GM12878 (cell line): ENCODE measurements at regions not wholly inside any gene's neighbourhood (a gene's known extent, or its start where the extent isn't known, plus 50 kb on each side); places are given as distances from the start of the nearest gene placed in this dataset.

Source experiments
- ATAC-seq: fragments of 200-7000 bp; cut with Tn5 transposase; 3 replicates; pipeline ENCODE4 v1.9.1; 2020; ENCODE audit warnings: mild to moderate bottlenecking, moderate library complexity
- BruUV-seq: library from RNA; stranded (reverse); fragments of 400-500 nt; replicated peaks from 2 replicates; lab custom pipeline; 2021; lab: Mats Ljungman, UMichigan
- CTCF ChIA-PET: fragments of 300-600 bp; sonication (Branson Sonifier 250); formaldehyde crosslinking; extraction: SDS; loops from one replicate; lab custom pipeline; 2021; ENCODE audit warnings: inconsistent platforms; lab: Yijun Ruan, JAX
- POLR2A ChIA-PET: fragments of 350-600 bp; formaldehyde crosslinking; extraction: SDS; loops from one replicate; lab custom pipeline; 2021; ENCODE audit warnings: inconsistent platforms; lab: Charles Lee
- RAD21 ChIA-PET: fragments of 300-600 bp; sonication (Branson Sonifier 250); formaldehyde crosslinking; loops from one replicate; lab custom pipeline; 2023; ENCODE audit warnings: antibody characterized with exemption; ENCODE audit not compliant: unreplicated experiment; lab: Charles Lee
- SMC1A ChIA-PET: fragments of 300-600 bp; sonication (Branson Sonifier 250); formaldehyde crosslinking; loops from one replicate; lab custom pipeline; 2023; ENCODE audit not compliant: unreplicated experiment, uncharacterized antibody; lab: Charles Lee
- DNase-seq: peaks from one replicate; pipeline ENCODE4 v3.0.0-alpha.2; 2011; ENCODE audit warnings: low read depth, low spot score
- FAIRE-seq: peaks from 3 replicates; lab custom pipeline; 2011; peaks lifted over from hg19 to GRCh38; lab: Jason Lieb, UNC
- H2AFZ ChIP-seq: 2 replicates; pipeline ENCODE4 v1.6.0; 2011; ENCODE audit warnings: low read depth, low read length, control low read depth; ENCODE audit not compliant: control insufficient read depth
- H3K27ac ChIP-seq: 2 replicates; pipeline ENCODE4 v1.5.1; 2011; ENCODE audit warnings: control low read depth; ENCODE audit not compliant: control insufficient read depth, insufficient read depth
- H3K27me3 ChIP-seq, 2 experiments: replicated peaks in 1 of 2; 2 replicates each; pipeline versions ENCODE4 v1.6.0 to v1.6.1; 2011; ENCODE audit warnings: low read length in 1 of 2; ENCODE audit not compliant: control insufficient read depth in 2 of 2, insufficient read depth in 2 of 2
- H3K36me3 ChIP-seq, 2 experiments: 2 replicates each; pipeline ENCODE4 v1.5.1; 2011; ENCODE audit warnings: low read length in 1 of 2; ENCODE audit not compliant: control insufficient read depth in 2 of 2, insufficient read depth in 2 of 2
- H3K4me1 ChIP-seq: 2 replicates; pipeline ENCODE4 v1.6.1; 2011; ENCODE audit warnings: mild to moderate bottlenecking, low read length, moderate library complexity, mixed read lengths; ENCODE audit not compliant: control insufficient read depth, insufficient read depth
- H3K4me2 ChIP-seq: 2 replicates; pipeline ENCODE4 v1.6.0; 2011; ENCODE audit warnings: control low read depth; ENCODE audit not compliant: control insufficient read depth, insufficient read depth
- H3K4me3 ChIP-seq: fragments of 200-600 bp; sonication (generic); 2 replicates; pipeline ENCODE4 v1.5.1; 2016
- H3K79me2 ChIP-seq: 2 replicates; pipeline ENCODE4 v1.6.0; 2011; ENCODE audit warnings: low read length; ENCODE audit not compliant: control insufficient read depth, insufficient read depth
- H3K9ac ChIP-seq: 2 replicates; pipeline ENCODE4 v1.8.0; 2011; ENCODE audit warnings: low read length, control low read depth, mixed read lengths; ENCODE audit not compliant: control insufficient read depth, insufficient read depth
- H3K9me3 ChIP-seq: replicated peaks from 3 replicates; pipeline ENCODE4 v1.5.1; 2011; ENCODE audit warnings: mild to moderate bottlenecking, low read length; ENCODE audit not compliant: control insufficient read depth, insufficient read depth
- H4K20me1 ChIP-seq: 2 replicates; pipeline ENCODE4 v1.6.0; 2011; ENCODE audit not compliant: control insufficient read depth, insufficient read depth
- BACH1 ChIP-seq: fragments of 450-650 bp; IDR thresholded peaks from 2 replicates; pipeline ENCODE4 v1.6.1; 2017; ENCODE audit warnings: mild to moderate bottlenecking, borderline replicate concordance
- CREB1 ChIP-seq: IDR thresholded peaks from 2 replicates; pipeline ENCODE4 v1.6.1; 2012; ENCODE audit warnings: low read depth, mild to moderate bottlenecking, inconsistent platforms
- ELK1 ChIP-seq: IDR thresholded peaks from 2 replicates; pipeline ENCODE4 v1.6.1; 2012; ENCODE audit warnings: low read depth, low read length, improper control_type of control experiment
- ESRRA ChIP-seq: IDR thresholded peaks from 2 replicates; pipeline ENCODE4 v1.6.1; 2012; ENCODE audit warnings: mild to moderate bottlenecking, low read length, improper control_type of control experiment
- FOXM1 ChIP-seq: IDR thresholded peaks from 2 replicates; pipeline ENCODE4 v1.6.1; 2012; ENCODE audit warnings: low read depth, mild to moderate bottlenecking, inconsistent platforms, low read length, moderate library complexity
- KAT2A ChIP-seq: conservative IDR thresholded peaks from 2 replicates; pipeline ENCODE4 v1.6.1; 2011; ENCODE audit warnings: low read depth, low read length; ENCODE audit not compliant: control insufficient read depth
- KLF5 ChIP-seq: fragments of 450-650 bp; IDR thresholded peaks from 2 replicates; pipeline ENCODE4 v1.6.1; 2014; ENCODE audit warnings: mild to moderate bottlenecking; ENCODE audit not compliant: partially characterized antibody
- MYB ChIP-seq: fragments of 150-350 bp; IDR thresholded peaks from 2 replicates; pipeline ENCODE4 v1.6.1; 2014; ENCODE audit warnings: mild to moderate bottlenecking, low read depth, low read length, borderline replicate concordance
- NFYA ChIP-seq: IDR thresholded peaks from 2 replicates; pipeline ENCODE4 v1.6.1; 2011; ENCODE audit warnings: low read depth, mild to moderate bottlenecking, low read length, improper control_type of control experiment, borderline replicate concordance
- NR2F1 ChIP-seq: fragments of 450-650 bp; conservative IDR thresholded peaks from 2 replicates; pipeline ENCODE4 v1.6.1; 2017; ENCODE audit warnings: mild to moderate bottlenecking
- ZBED1 ChIP-seq: IDR thresholded peaks from 2 replicates; pipeline ENCODE4 v1.6.1; 2016; ENCODE audit warnings: borderline replicate concordance
- ZNF274 ChIP-seq: IDR thresholded peaks from one replicate; pipeline ENCODE4 v1.8.0; 2011; ENCODE audit not compliant: insufficient read length, insufficient read depth
- ZNF592 ChIP-seq: fragments of 450-650 bp; IDR thresholded peaks from 2 replicates; pipeline ENCODE4 v1.6.1; 2017; ENCODE audit warnings: mild to moderate bottlenecking, moderate library complexity
- WGBS: methylation state at CpG from one replicate; pipeline ENCODE4 v1.1.6; 2016; ENCODE audit warnings: low lambda C conversion rate; ENCODE audit not compliant: insufficient replicate concordance, insufficient coverage; ENCODE audit errors: missing lambda C conversion rate; 5-methylcytosine and 5-hydroxymethylcytosine counted together
- in situ Hi-C: fragments of 300-500 bp; cut with MboI; formaldehyde crosslinking; loops from 9 replicates; pipeline ENCODE4 v1.14.3; 2018; ENCODE audit warnings: mixed read lengths
- intact Hi-C: fragments of 100-400 bp; cut with micrococcal nuclease; formaldehyde crosslinking; loops from one replicate; pipeline ENCODE4 v1.14.2; 2022; ENCODE audit not compliant: unreplicated experiment

- TF ChIP-seq NR2F1: no peak
- TF ChIP-seq CREB1: no peak
- TF ChIP-seq BACH1: no peak
- no peak for TF ChIP-seq ZBED1
- TF ChIP-seq NFYA: no peak
- no peak for TF ChIP-seq ELK1
- no peak for TF ChIP-seq KAT2A
- no peak for TF ChIP-seq ZNF592
- no peak for TF ChIP-seq MYB
- no peak for TF ChIP-seq KLF5
- no peak for TF ChIP-seq ESRRA
- TF ChIP-seq FOXM1: no peak
- TF ChIP-seq ZNF274: no peak
- BruUV-seq: no TSS peak
- RAD21 ChIA-PET: no interaction called here
- WGBS: 29% methylated on average over 7 of the region's 7 CpGs
- POLR2A ChIA-PET: no interaction called here
- ATAC-seq (no peak), DNase-seq (no peak), FAIRE-seq (no peak)
- intact Hi-C loops: no loop called here
- H3K79me2 ChIP-seq: no peaks in the 10 kb centered on the region
- H3K27me3 ChIP-seq: no peaks in the 10 kb centered on the region
- H3K27ac ChIP-seq: no peak overlapping the region
- H3K4me2 ChIP-seq: no peak overlapping the region
- no peaks in the 10 kb centered on the region for H3K9me3 ChIP-seq
- H4K20me1 ChIP-seq: no peaks in the 10 kb centered on the region
- H3K4me1 ChIP-seq: no peaks in the 10 kb centered on the region
- CTCF ChIA-PET: no interaction called here
- no peak overlapping the region for H3K4me3 ChIP-seq
- in situ Hi-C loops: no loop called here
- H3K36me3 ChIP-seq: no peaks in the 10 kb centered on the region
- no peak overlapping the region for H2AFZ ChIP-seq
- H3K9ac ChIP-seq: no peak overlapping the region
- SMC1A ChIA-PET: no interaction called here
Measured at GRCh38 chr20:24350923-24351368, 118.5 kb upstream of the SYNDIG1 start.
